KOPT-K1 (cell line): ENCODE measurements at regions not wholly inside any gene's neighbourhood (a gene's known extent, or its start where the extent isn't known, plus 50 kb on each side); places are given as distances from the start of the nearest gene placed in this dataset.
A peak's percentile ranks its signal among the peaks of the same experiment; 100 is the strongest.

Source experiments
- H3K27ac ChIP-seq: fragments of 200-600 bp; sonication (generic); 2 replicates; pipeline ENCODE4 v1.5.1; 2016; ENCODE audit warnings: antibody characterized with exemption, mild to moderate bottlenecking, low read depth, low read length; ENCODE audit not compliant: poor library complexity, severe bottlenecking
- H3K36me3 ChIP-seq: fragments of 200-600 bp; sonication (generic); 2 replicates; pipeline ENCODE4 v1.5.1; 2017; ENCODE audit warnings: antibody characterized with exemption, mild to moderate bottlenecking, low read length, moderate library complexity; ENCODE audit not compliant: insufficient read depth
- H3K9me3 ChIP-seq: fragments of 200-600 bp; sonication (generic); 2 replicates; pipeline ENCODE4 v1.5.1; 2017; ENCODE audit warnings: antibody characterized with exemption, low read length, mild to moderate bottlenecking; ENCODE audit not compliant: insufficient read depth, poor library complexity, severe bottlenecking

GRCh38 chr18:39840856-39841481, 2114.1 kb upstream of the PIK3C3 start:
- Histone ChIP-seq H3K27ac (no peak overlapping the region), H3K36me3 (no peaks in the 10 kb centered on the region), H3K9me3 (no peaks in the 10 kb centered on the region)

- Histone ChIP-seq H3K27ac (no peak overlapping the region), H3K36me3 (no peaks in the 10 kb centered on the region), H3K9me3 (no peaks in the 10 kb centered on the region)
Measured at GRCh38 chr18:39840406-39840805, 2114.6 kb upstream of the PIK3C3 start.

GRCh38 chr18:39839782-39840181, 2115.3 kb upstream of the PIK3C3 start:
- Histone ChIP-seq H3K9me3 (no peaks in the 10 kb centered on the region), H3K36me3 (no peaks in the 10 kb centered on the region), H3K27ac (no peak overlapping the region)

- no peaks in the 10 kb centered on the region for H3K36me3 ChIP-seq
- H3K27ac ChIP-seq, result no peak overlapping the region
- H3K9me3 ChIP-seq, result no peaks in the 10 kb centered on the region
Measured at GRCh38 chr18:39838831-39839230, 2116.2 kb upstream of the PIK3C3 start.

- no peaks in the 10 kb centered on the region for H3K9me3 ChIP-seq
- H3K27ac ChIP-seq, result no peak overlapping the region
- H3K36me3 ChIP-seq, result no peaks in the 10 kb centered on the region
Measured at GRCh38 chr18:39835303-39836030, 2119.6 kb upstream of the PIK3C3 start.

GRCh38 chr18:39834636-39835035, 2120.4 kb upstream of the PIK3C3 start:
- Histone ChIP-seq H3K27ac (no peak overlapping the region), H3K9me3 (no peaks in the 10 kb centered on the region), H3K36me3 (no peaks in the 10 kb centered on the region)

- no peak overlapping the region for H3K27ac ChIP-seq
- no peaks in the 10 kb centered on the region for H3K9me3 ChIP-seq
- H3K36me3 ChIP-seq, result no peaks in the 10 kb centered on the region
Measured at GRCh38 chr18:39825485-39826150, 2129.4 kb upstream of the PIK3C3 start.

- peaks cover 15% of the 10 kb centered on the region for H3K9me3 ChIP-seq
- H3K36me3 ChIP-seq, result no peaks in the 10 kb centered on the region
- no peak overlapping the region for H3K27ac ChIP-seq
Measured at GRCh38 chr18:39806525-39806924, 2148.5 kb upstream of the PIK3C3 start.

GRCh38 chr18:39805218-39805617, 2149.8 kb upstream of the PIK3C3 start:
- Histone ChIP-seq H3K27ac (no peak overlapping the region), H3K9me3 (peaks cover 22% of the 10 kb centered on the region)

GRCh38 chr18:39802648-39803229, 2152.3 kb upstream of the PIK3C3 start:
- peaks cover 22% of the 10 kb centered on the region for H3K9me3 ChIP-seq
- H3K27ac ChIP-seq, result no peak overlapping the region
- H3K36me3 ChIP-seq, result no peaks in the 10 kb centered on the region

More at GRCh38 chr18:39805218-39805617, 2149.8 kb upstream of the PIK3C3 start:
- H3K36me3 ChIP-seq, result no peaks in the 10 kb centered on the region

GRCh38 chr18:39801848-39802247, 2153.2 kb upstream of the PIK3C3 start:
- H3K9me3 ChIP-seq, result peaks cover 22% of the 10 kb centered on the region
- H3K36me3 ChIP-seq, result no peaks in the 10 kb centered on the region
- no peak overlapping the region for H3K27ac ChIP-seq

- Histone ChIP-seq H3K27ac (no peak overlapping the region), H3K36me3 (no peaks in the 10 kb centered on the region), H3K9me3 (peaks cover 22% of the 10 kb centered on the region)
Measured at GRCh38 chr18:39801010-39801409, 2154.0 kb upstream of the PIK3C3 start.

- no peak overlapping the region for H3K27ac ChIP-seq
- H3K36me3 ChIP-seq, result no peaks in the 10 kb centered on the region
- H3K9me3 ChIP-seq, result peaks cover 22% of the 10 kb centered on the region
Measured at GRCh38 chr18:39799006-39799405, 2156.0 kb upstream of the PIK3C3 start.

GRCh38 chr18:39796393-39796792, 2158.6 kb upstream of the PIK3C3 start:
- no peaks in the 10 kb centered on the region for H3K36me3 ChIP-seq

GRCh38 chr18:39795350-39795749, 2159.7 kb upstream of the PIK3C3 start:
- H3K36me3 ChIP-seq, result no peaks in the 10 kb centered on the region
- no peaks in the 10 kb centered on the region for H3K9me3 ChIP-seq
- no peak overlapping the region for H3K27ac ChIP-seq

More at GRCh38 chr18:39796393-39796792, 2158.6 kb upstream of the PIK3C3 start:
- peak overlapping the region; percentile 66 for H3K27ac ChIP-seq
- peaks cover 5% of the 10 kb centered on the region for H3K9me3 ChIP-seq
